ENCODE measurements at regions not wholly inside any gene's neighbourhood (a gene's known extent, or its start where the extent isn't known, plus 50 kb on each side); places are given as distances from the start of the nearest gene placed in this dataset.

DNA sequence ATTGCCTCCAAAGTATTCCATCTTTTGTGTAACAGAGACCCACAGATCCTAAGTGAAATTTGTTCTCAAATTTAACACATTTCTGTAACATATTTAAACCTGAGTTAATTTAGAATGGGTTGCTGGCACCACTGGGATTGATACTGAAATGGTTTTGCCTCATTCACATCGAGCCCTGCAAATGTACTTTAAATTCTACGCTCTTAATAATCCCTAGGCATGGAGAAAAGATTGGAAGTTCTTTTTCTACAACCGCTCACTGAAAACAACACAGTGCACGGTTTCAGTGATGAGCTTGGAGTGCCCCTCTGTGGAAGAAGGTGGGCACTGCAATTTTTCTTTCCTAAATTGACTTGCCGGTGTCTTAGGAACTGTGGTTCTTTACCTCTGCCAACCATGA, 109.9 kb upstream of the ATP11B start:
- Mint-ChIP-seq H3K9me3 (no peaks in the 10 kb centered on the region), H3K27ac (no peak overlapping the region), H3K27me3 (ENCODE audit: insufficient read depth) (no peaks in the 10 kb centered on the region), H3K4me1 (peaks cover 12% of the 10 kb centered on the region), H3K4me3 (peak overlapping the region; percentile 70), H3K36me3 (ENCODE audit: low read depth) (no peaks in the 10 kb centered on the region)
- Histone ChIP-seq H3K9me3 (ENCODE audit: control insufficient read depth, low read length) (peaks cover 8% of the 10 kb centered on the region), H3K4me1 (ENCODE audit: control insufficient read depth, insufficient read depth, low read length) (no peaks in the 10 kb centered on the region), H3K36me3 (ENCODE audit: control insufficient read depth, insufficient read depth, low read length) (no peaks in the 10 kb centered on the region), H3K9ac (ENCODE audit: extremely low read depth, low read length, poor library complexity, severe bottlenecking) (no peak overlapping the region), H3K27ac (ENCODE audit: low read depth, low read length) (peak overlapping the region; percentile 74), H3K4me3 (ENCODE audit: low read length) (peak overlapping the region; percentile 83), H3K27me3 (ENCODE audit: control insufficient read depth, insufficient read depth, low read length, poor library complexity, severe bottlenecking) (peaks cover 20% of the 10 kb centered on the region)
- 15 to 16% methylated on average over 5 of the region's 5 CpGs for WGBS, 2 experiments (ENCODE audit: insufficient coverage in 1 of 2, insufficient read length in 1 of 2)
- TF ChIP-seq CTCF (conservative IDR thresholded peaks at IDR 0.05): peak; percentile 94
- peak; percentile 90 for DNase-seq

DNA sequence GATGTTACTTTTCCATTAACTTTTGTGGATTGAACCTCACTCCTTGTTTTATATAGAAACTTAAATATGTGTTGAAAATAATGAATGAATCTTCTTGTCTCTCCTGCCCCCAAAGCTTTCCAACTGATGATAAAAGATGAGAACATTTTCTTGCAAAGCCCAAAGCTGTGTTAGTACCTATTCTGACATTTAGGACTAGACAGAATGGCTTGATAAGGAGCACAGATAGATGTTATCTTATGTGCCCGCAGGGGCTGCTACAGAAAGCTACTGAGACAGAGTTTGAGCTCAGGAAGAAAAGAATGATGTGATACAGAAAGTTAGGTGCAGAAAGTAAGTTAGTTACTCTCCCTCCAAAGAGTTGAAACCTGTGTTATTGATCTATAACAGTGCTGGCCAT, 109.4 kb upstream of the ATP11B start:
- Mint-ChIP-seq H3K27ac (no peak overlapping the region), H3K36me3 (ENCODE audit: low read depth) (no peaks in the 10 kb centered on the region), H3K9me3 (no peaks in the 10 kb centered on the region), H3K27me3 (ENCODE audit: insufficient read depth) (no peaks in the 10 kb centered on the region), H3K4me1 (peaks cover 12% of the 10 kb centered on the region), H3K4me3 (peak overlapping the region; percentile 70)
- Histone ChIP-seq H3K9ac (ENCODE audit: extremely low read depth, low read length, poor library complexity, severe bottlenecking) (no peak overlapping the region), H3K4me1 (ENCODE audit: control insufficient read depth, insufficient read depth, low read length) (no peaks in the 10 kb centered on the region), H3K9me3 (ENCODE audit: control insufficient read depth, low read length) (peaks cover 8% of the 10 kb centered on the region), H3K4me3 (ENCODE audit: low read length) (no peak overlapping the region), H3K36me3 (ENCODE audit: control insufficient read depth, insufficient read depth, low read length) (no peaks in the 10 kb centered on the region), H3K27ac (ENCODE audit: low read depth, low read length) (no peak overlapping the region), H3K27me3 (ENCODE audit: control insufficient read depth, insufficient read depth, low read length, poor library complexity, severe bottlenecking) (peaks cover 20% of the 10 kb centered on the region)
- TF ChIP-seq CTCF (conservative IDR thresholded peaks at IDR 0.05): no peak
- DNase-seq: no peak
- WGBS, 2 experiments (ENCODE audit: insufficient coverage in 1 of 2, insufficient read length in 1 of 2): 14 to 28% methylated on average over 1 of the region's 1 CpG

DNA sequence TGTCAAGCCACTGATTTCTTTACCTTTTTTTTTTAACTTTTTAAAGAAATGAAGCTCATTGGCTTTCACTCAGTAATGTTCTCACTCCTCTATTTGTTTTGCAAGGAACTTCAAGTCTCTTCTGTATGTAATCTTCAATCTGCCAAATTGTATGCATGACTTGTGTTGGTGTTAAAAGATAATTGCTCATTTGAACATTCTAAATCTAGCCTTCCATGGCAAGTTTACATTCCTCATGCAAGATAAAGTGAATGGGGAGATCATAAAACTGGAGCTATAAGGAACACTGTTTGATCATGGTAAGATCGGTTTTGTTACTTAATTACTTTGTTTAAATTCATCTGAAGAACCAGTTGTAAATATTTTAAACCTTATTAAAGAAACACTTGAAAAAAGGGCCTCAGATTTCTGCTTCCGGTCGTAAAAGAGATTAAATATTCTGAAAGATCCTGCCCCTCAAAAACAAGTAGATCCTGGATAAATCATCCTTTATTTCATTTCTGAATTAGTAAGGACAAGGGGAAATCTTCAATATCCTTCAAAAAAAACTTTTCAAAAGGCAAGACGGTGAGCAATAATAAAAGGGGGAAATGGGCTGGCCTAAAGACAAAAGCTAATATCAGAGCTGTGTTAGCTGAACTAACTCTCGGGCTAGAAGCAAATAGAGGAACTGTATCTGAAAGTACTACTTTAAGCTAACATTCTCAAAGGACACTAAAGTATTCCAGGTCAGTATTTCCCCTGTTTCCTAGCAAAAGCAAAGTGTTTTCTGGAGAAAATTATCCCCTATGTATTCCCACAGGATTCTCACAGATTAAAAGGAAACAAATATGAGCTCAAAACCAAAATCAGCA, 107.0 kb upstream of the ATP11B start:
- no peaks in the 10 kb centered on the region for H3K4me1 ChIP-seq (ENCODE audit: control insufficient read depth, insufficient read depth, low read length)
- H3K27me3 Mint-ChIP-seq (ENCODE audit: insufficient read depth): no peaks in the 10 kb centered on the region
- H3K27me3 ChIP-seq (ENCODE audit: control insufficient read depth, insufficient read depth, low read length, poor library complexity, severe bottlenecking): peaks cover 12% of the 10 kb centered on the region
- no peak for TF ChIP-seq CTCF (conservative IDR thresholded peaks at IDR 0.05)
- H3K4me3 ChIP-seq (ENCODE audit: low read length): no peak overlapping the region
- no peak for DNase-seq
- no peak overlapping the region for H3K4me3 Mint-ChIP-seq
- H3K4me1 Mint-ChIP-seq: peaks cover 12% of the 10 kb centered on the region
- H3K36me3 ChIP-seq (ENCODE audit: control insufficient read depth, insufficient read depth, low read length): no peaks in the 10 kb centered on the region
- H3K27ac Mint-ChIP-seq: no peak overlapping the region
- H3K36me3 Mint-ChIP-seq (ENCODE audit: low read depth): no peaks in the 10 kb centered on the region
- peaks cover 8% of the 10 kb centered on the region for H3K9me3 ChIP-seq (ENCODE audit: control insufficient read depth, low read length)
- no peaks in the 10 kb centered on the region for H3K9me3 Mint-ChIP-seq
- no peak overlapping the region for H3K27ac ChIP-seq (ENCODE audit: low read depth, low read length)
- WGBS, 2 experiments (ENCODE audit: insufficient coverage in 1 of 2, insufficient read length in 1 of 2): 85 to 94% methylated on average over 2 to 5 of the region's 5 CpGs
- H3K9ac ChIP-seq (ENCODE audit: extremely low read depth, low read length, poor library complexity, severe bottlenecking): no peak overlapping the region
